SK-N-SH (cell line): ENCODE measurements at regions not wholly inside any gene's neighbourhood (a gene's known extent, or its start where the extent isn't known, plus 50 kb on each side); places are given as distances from the start of the nearest gene placed in this dataset.

Experiments
- CTCF ChIA-PET: fragments of 300-600, 350-600 bp; formaldehyde crosslinking; extraction: SDS; loops from one replicate; lab custom pipeline; 2021; lab: Yijun Ruan, JAX
- POLR2A ChIA-PET: fragments of 350-600 bp; sonication (Branson Sonifier 250); formaldehyde crosslinking; extraction: SDS; loops from one replicate; lab custom pipeline; 2020; ENCODE audit warnings: antibody characterized with exemption, inconsistent platforms; lab: Yijun Ruan, JAX
- DNase-seq: peaks from one replicate; pipeline ENCODE4 v3.0.0; 2012
- H2AFZ ChIP-seq: fragments of 200-600 bp; sonication (generic); 2 replicates; pipeline ENCODE4 v1.8.1; 2016; ENCODE audit warnings: antibody characterized with exemption, mild to moderate bottlenecking, low read depth
- H3F3A ChIP-seq: fragments of 200-600 bp; sonication (generic); replicated peaks from 2 replicates; pipeline ENCODE3; 2016; ENCODE audit warnings: antibody characterized with exemption, mild to moderate bottlenecking; ENCODE audit not compliant: insufficient read depth
- H3K27ac ChIP-seq, 2 experiments: fragments of 200-500 bp in 1 of 2; fragments of 200-600 bp in 1 of 2; sonication (Bioruptor generic) in 1 of 2; sonication (generic), shearing (Covaris generic) in 1 of 2; 2 replicates each; pipeline versions ENCODE4 v1.5.1 to v1.6.1; 2014 to 2016; ENCODE audit warnings: low read depth in 2 of 2, inconsistent platforms in 1 of 2, low read length in 1 of 2, mild to moderate bottlenecking in 1 of 2, mixed read lengths in 1 of 2
- H3K27me3 ChIP-seq: fragments of 200-600 bp; sonication (generic), shearing (Covaris generic); 2 replicates; pipeline ENCODE4 v1.6.1; 2016; ENCODE audit warnings: mixed run types; ENCODE audit not compliant: insufficient read depth
- H3K36me3 ChIP-seq, 2 experiments: fragments of 200-500 bp in 1 of 2; fragments of 200-600 bp in 1 of 2; sonication (Bioruptor generic) in 1 of 2; sonication (generic) in 1 of 2; replicated peaks in 1 of 2; 2 replicates each; pipeline versions ENCODE3 to v1.5.1; 2014 to 2016; ENCODE audit warnings: low read length in 1 of 2, mild to moderate bottlenecking in 1 of 2; ENCODE audit not compliant: insufficient read depth in 2 of 2, control insufficient read depth in 1 of 2
- H3K4me1 ChIP-seq, 2 experiments: fragments of 200-500 bp in 1 of 2; fragments of 200-600 bp in 1 of 2; sonication (Bioruptor generic) in 1 of 2; sonication (generic), shearing (Covaris generic) in 1 of 2; 2 replicates each; pipeline versions ENCODE4 v1.5.1 to v1.6.1; 2014 to 2016; ENCODE audit warnings: low read depth in 1 of 2, low read length in 1 of 2, mixed run types in 1 of 2; ENCODE audit not compliant: insufficient read depth in 2 of 2, control insufficient read depth in 1 of 2
- H3K4me2 ChIP-seq: fragments of 200-600 bp; sonication (generic), shearing (Covaris generic); 2 replicates; pipeline ENCODE4 v1.6.1; 2017; ENCODE audit warnings: mixed run types
- H3K4me3 ChIP-seq, 2 experiments: fragments of 200-500 bp in 1 of 2; fragments of 200-600 bp in 1 of 2; sonication (Bioruptor generic) in 1 of 2; sonication (generic), shearing (Covaris generic) in 1 of 2; 2 replicates each; pipeline versions ENCODE4 v1.5.1 to v1.8.1; 2014 to 2016; ENCODE audit warnings: low read depth in 2 of 2, inconsistent platforms in 1 of 2, low read length in 1 of 2, mild to moderate bottlenecking in 1 of 2, mixed read lengths in 1 of 2, moderate library complexity in 1 of 2
- H3K79me2 ChIP-seq: fragments of 200-600 bp; sonication (generic); 2 replicates; pipeline ENCODE4 v1.8.1; 2017; ENCODE audit warnings: mild to moderate bottlenecking; ENCODE audit not compliant: insufficient read depth
- H3K9ac ChIP-seq: fragments of 200-600 bp; sonication (generic); 2 replicates; pipeline ENCODE4 v1.6.1; 2017; ENCODE audit warnings: mixed run types
- H3K9me2 ChIP-seq: fragments of 200-600 bp; sonication (generic); 2 replicates; pipeline ENCODE4 v1.6.1; 2017; ENCODE audit warnings: mixed run types
- H3K9me3 ChIP-seq: fragments of 200-600 bp; sonication (generic); 2 replicates; pipeline ENCODE4 v1.6.1; 2017; ENCODE audit warnings: mixed run types, mild to moderate bottlenecking, moderate library complexity
- H4K20me1 ChIP-seq: fragments of 200-600 bp; sonication (generic); 2 replicates; pipeline ENCODE4 v1.6.1; 2017; ENCODE audit warnings: mild to moderate bottlenecking, mixed run types; ENCODE audit not compliant: insufficient read depth
- CHD2 ChIP-seq: fragments of 150-350 bp; IDR thresholded peaks from 2 replicates; pipeline ENCODE4 v1.6.1; 2018; ENCODE audit warnings: low read length; ENCODE audit not compliant: partially characterized antibody
- EP300 ChIP-seq, 2 experiments: IDR thresholded peaks; 2 replicates each; pipeline versions ENCODE4 v1.4.0 to v1.6.1; 2012; ENCODE audit warnings: borderline replicate concordance in 1 of 2, low read depth in 1 of 2, low read length in 1 of 2
- FOXJ3 ChIP-seq: sonication (generic); formaldehyde crosslinking; IDR thresholded peaks from 2 replicates; pipeline ENCODE4 v1.5.1; 2020; ENCODE audit warnings: mild to moderate bottlenecking, missing genetic modification reagents
- FOXM1 ChIP-seq: IDR thresholded peaks from 2 replicates; pipeline ENCODE4 v1.4.0; 2012; ENCODE audit warnings: low read depth, mild to moderate bottlenecking
- GABPA ChIP-seq: IDR thresholded peaks from 2 replicates; pipeline ENCODE4 v1.4.0; 2012; ENCODE audit warnings: low read depth, mild to moderate bottlenecking
- JUND ChIP-seq: IDR thresholded peaks from 2 replicates; pipeline ENCODE4 v1.4.0; 2012
- MEF2A ChIP-seq: IDR thresholded peaks from 2 replicates; pipeline ENCODE4 v1.4.0; 2012; ENCODE audit warnings: low read depth, borderline replicate concordance
- NFIC ChIP-seq: IDR thresholded peaks from 2 replicates; pipeline ENCODE4 v1.4.0; 2012; ENCODE audit warnings: borderline replicate concordance
- NRF1 ChIP-seq: IDR thresholded peaks from 2 replicates; pipeline ENCODE4 v1.6.1; 2012; ENCODE audit warnings: low read depth, mild to moderate bottlenecking, low read length
- POLR2AphosphoS5 ChIP-seq: IDR thresholded peaks from 2 replicates; pipeline ENCODE4 v1.6.1; 2012; ENCODE audit warnings: low read depth, low read length
- RCOR1 ChIP-seq: fragments of 150-350 bp; IDR thresholded peaks from 2 replicates; pipeline ENCODE4 v1.6.1; 2017; ENCODE audit warnings: antibody characterized with exemption, low read length
- RFX5 ChIP-seq: IDR thresholded peaks from 2 replicates; pipeline ENCODE4 v1.6.1; 2012; ENCODE audit warnings: mild to moderate bottlenecking, improper control_type of control experiment, low read length
- RXRA ChIP-seq: IDR thresholded peaks from 2 replicates; pipeline ENCODE4 v1.4.0; 2012; ENCODE audit warnings: low read depth, mild to moderate bottlenecking, borderline replicate concordance
- SMC3 ChIP-seq: IDR thresholded peaks from 2 replicates; pipeline ENCODE4 v1.6.1; 2012; ENCODE audit warnings: low read depth, low read length, improper control_type of control experiment
- TCF12 ChIP-seq: IDR thresholded peaks from 2 replicates; pipeline ENCODE4 v1.4.0; 2012
- YY1 ChIP-seq: IDR thresholded peaks from 2 replicates; pipeline ENCODE4 v1.4.0; 2012; ENCODE audit warnings: low read depth, mild to moderate bottlenecking
- WGBS: methylation state at CpG from one replicate; pipeline ENCODE4 v1.1.6; 2017; ENCODE audit warnings: low lambda C conversion rate; 5-methylcytosine and 5-hydroxymethylcytosine counted together
- TF ChIP-seq, protein P1 (sequence below): IDR thresholded peaks from 2 replicates; pipeline ENCODE4 v1.4.0; 2012; ENCODE audit warnings: low read depth, borderline replicate concordance
- TF ChIP-seq, protein P2 (sequence below): fragments of 150-350 bp; IDR thresholded peaks from 2 replicates; pipeline ENCODE4 v1.6.1; 2017; ENCODE audit warnings: antibody characterized with exemption, low read length, low read depth, borderline replicate concordance
- TF ChIP-seq, protein P3 (sequence below): IDR thresholded peaks from 2 replicates; pipeline ENCODE4 v1.6.1; 2012; ENCODE audit warnings: mild to moderate bottlenecking, low read depth, low read length, moderate library complexity
- TF ChIP-seq, protein P4 (sequence below): fragments of 150-350 bp; IDR thresholded peaks from 2 replicates; pipeline ENCODE4 v1.6.1; 2016; ENCODE audit warnings: mild to moderate bottlenecking, low read depth, low read length

DNA sequence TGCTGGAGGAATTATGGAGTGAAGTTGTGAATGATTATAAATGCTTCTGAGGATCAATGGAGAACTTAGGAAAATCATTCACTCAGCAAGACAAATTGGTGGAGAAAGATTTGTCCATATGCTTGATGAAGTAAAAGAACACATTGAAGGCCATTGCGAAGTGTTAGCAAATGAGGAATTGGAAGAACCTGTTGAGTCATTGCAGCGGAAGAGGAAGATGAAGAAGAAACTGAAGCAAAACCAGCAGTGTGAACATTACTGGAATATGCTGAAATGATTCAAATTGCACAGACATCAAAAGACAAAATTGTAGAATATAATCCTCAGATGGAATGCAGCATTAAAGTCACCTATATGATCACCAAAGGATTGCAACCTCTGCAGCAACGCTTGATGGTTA lies 168.1 kb downstream of the ADAMTS15 start:
- H3F3A ChIP-seq = peaks cover 15% of the 10 kb centered on the region
- H3K79me2 ChIP-seq = no peaks in the 10 kb centered on the region
- POLR2A ChIA-PET = no interaction called here
- no peak for DNase-seq
- H3K27ac ChIP-seq = no peak overlapping the region
- no peak overlapping the region for H2AFZ ChIP-seq
- no peaks in the 10 kb centered on the region for H3K36me3 ChIP-seq
- H3K9me2 ChIP-seq = no peaks in the 10 kb centered on the region
- H3K9ac ChIP-seq = no peak overlapping the region
- H3K9me3 ChIP-seq = no peaks in the 10 kb centered on the region; the same call in 1 of the 2 replicates
- no peaks in the 10 kb centered on the region for H4K20me1 ChIP-seq
- CTCF ChIA-PET = no interaction called here
- no peak overlapping the region for H3K4me3 ChIP-seq
- no peak overlapping the region for H3K4me2 ChIP-seq
- no peaks in the 10 kb centered on the region for H3K27me3 ChIP-seq
- TF ChIP-seq, protein P1, sequence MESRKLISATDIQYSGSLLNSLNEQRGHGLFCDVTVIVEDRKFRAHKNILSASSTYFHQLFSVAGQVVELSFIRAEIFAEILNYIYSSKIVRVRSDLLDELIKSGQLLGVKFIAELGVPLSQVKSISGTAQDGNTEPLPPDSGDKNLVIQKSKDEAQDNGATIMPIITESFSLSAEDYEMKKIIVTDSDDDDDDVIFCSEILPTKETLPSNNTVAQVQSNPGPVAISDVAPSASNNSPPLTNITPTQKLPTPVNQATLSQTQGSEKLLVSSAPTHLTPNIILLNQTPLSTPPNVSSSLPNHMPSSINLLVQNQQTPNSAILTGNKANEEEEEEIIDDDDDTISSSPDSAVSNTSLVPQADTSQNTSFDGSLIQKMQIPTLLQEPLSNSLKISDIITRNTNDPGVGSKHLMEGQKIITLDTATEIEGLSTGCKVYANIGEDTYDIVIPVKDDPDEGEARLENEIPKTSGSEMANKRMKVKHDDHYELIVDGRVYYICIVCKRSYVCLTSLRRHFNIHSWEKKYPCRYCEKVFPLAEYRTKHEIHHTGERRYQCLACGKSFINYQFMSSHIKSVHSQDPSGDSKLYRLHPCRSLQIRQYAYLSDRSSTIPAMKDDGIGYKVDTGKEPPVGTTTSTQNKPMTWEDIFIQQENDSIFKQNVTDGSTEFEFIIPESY = no peak
- TF ChIP-seq FOXM1 (no peak), JUND (no peak), RFX5 (no peak), YY1 (no peak), SMC3 (no peak)
- H3K4me1 ChIP-seq = peaks cover 0 to 10% of the 10 kb centered on the region in 2 experiments; a peak in 2 of 4 replicates
- 82% methylated on average over 3 of the region's 3 CpGs for WGBS

DNA sequence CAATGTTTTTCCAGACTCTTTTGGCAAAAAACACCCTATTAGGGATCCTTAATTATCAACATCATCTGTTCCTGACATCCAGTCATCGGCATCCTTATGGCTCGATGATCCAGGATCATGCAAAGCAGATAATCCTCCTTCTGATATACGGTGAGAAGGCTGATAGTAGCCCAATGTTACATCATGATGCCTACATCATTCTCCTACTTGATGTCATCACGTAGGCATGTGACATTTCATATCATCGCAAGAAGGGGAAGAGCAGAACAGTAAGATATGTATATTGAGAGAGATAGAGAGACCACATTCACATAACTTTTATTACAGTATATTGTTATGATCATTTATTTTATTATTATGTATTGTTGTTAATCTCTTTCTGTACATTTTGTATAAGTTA lies 168.6 kb downstream of the ADAMTS15 start:
- Histone ChIP-seq H3K9ac (no peak overlapping the region), H4K20me1 (no peaks in the 10 kb centered on the region), H3F3A (peaks cover 11% of the 10 kb centered on the region), H3K4me3 (no peak overlapping the region), H3K9me2 (no peaks in the 10 kb centered on the region), H3K4me1 (0 out of 4 replicates have a peak, but pooled peaks cover 0 to 7% of the 10 kb centered on the region in 2 experiments), H2AFZ (no peak overlapping the region), H3K36me3 (no peaks in the 10 kb centered on the region), H3K27me3 (no peaks in the 10 kb centered on the region), H3K27ac (no peak overlapping the region), H3K9me3 (no peaks in the 10 kb centered on the region; the same call in 1 of the 2 replicates), H3K4me2 (no peak overlapping the region), H3K79me2 (no peaks in the 10 kb centered on the region)
- no peak for DNase-seq
- WGBS = 58% methylated on average over 5 of the region's 5 CpGs
- ChIA-PET CTCF (no interaction called here), POLR2A (no interaction called here)
- no peak for TF ChIP-seq NFIC
- no peak for TF ChIP-seq POLR2AphosphoS5
- no peak for TF ChIP-seq RCOR1
- TF ChIP-seq TCF12 = no peak
- TF ChIP-seq GABPA = no peak
- TF ChIP-seq YY1 = no peak
- no peak for TF ChIP-seq JUND
- TF ChIP-seq, protein P2, sequence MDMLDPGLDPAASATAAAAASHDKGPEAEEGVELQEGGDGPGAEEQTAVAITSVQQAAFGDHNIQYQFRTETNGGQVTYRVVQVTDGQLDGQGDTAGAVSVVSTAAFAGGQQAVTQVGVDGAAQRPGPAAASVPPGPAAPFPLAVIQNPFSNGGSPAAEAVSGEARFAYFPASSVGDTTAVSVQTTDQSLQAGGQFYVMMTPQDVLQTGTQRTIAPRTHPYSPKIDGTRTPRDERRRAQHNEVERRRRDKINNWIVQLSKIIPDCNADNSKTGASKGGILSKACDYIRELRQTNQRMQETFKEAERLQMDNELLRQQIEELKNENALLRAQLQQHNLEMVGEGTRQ = no peak
- TF ChIP-seq EP300 (IDR thresholded peaks at IDR 0.05; ENCODE audit: borderline replicate concordance in 1 of 2, low read depth in 1 of 2, low read length in 1 of 2) = no peak
- TF ChIP-seq RXRA = no peak
- TF ChIP-seq, protein P3, sequence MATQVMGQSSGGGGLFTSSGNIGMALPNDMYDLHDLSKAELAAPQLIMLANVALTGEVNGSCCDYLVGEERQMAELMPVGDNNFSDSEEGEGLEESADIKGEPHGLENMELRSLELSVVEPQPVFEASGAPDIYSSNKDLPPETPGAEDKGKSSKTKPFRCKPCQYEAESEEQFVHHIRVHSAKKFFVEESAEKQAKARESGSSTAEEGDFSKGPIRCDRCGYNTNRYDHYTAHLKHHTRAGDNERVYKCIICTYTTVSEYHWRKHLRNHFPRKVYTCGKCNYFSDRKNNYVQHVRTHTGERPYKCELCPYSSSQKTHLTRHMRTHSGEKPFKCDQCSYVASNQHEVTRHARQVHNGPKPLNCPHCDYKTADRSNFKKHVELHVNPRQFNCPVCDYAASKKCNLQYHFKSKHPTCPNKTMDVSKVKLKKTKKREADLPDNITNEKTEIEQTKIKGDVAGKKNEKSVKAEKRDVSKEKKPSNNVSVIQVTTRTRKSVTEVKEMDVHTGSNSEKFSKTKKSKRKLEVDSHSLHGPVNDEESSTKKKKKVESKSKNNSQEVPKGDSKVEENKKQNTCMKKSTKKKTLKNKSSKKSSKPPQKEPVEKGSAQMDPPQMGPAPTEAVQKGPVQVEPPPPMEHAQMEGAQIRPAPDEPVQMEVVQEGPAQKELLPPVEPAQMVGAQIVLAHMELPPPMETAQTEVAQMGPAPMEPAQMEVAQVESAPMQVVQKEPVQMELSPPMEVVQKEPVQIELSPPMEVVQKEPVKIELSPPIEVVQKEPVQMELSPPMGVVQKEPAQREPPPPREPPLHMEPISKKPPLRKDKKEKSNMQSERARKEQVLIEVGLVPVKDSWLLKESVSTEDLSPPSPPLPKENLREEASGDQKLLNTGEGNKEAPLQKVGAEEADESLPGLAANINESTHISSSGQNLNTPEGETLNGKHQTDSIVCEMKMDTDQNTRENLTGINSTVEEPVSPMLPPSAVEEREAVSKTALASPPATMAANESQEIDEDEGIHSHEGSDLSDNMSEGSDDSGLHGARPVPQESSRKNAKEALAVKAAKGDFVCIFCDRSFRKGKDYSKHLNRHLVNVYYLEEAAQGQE = no peak
- TF ChIP-seq, protein P1 = no peak
- no peak for TF ChIP-seq FOXJ3
- TF ChIP-seq CHD2 = no peak
- TF ChIP-seq, protein P4, sequence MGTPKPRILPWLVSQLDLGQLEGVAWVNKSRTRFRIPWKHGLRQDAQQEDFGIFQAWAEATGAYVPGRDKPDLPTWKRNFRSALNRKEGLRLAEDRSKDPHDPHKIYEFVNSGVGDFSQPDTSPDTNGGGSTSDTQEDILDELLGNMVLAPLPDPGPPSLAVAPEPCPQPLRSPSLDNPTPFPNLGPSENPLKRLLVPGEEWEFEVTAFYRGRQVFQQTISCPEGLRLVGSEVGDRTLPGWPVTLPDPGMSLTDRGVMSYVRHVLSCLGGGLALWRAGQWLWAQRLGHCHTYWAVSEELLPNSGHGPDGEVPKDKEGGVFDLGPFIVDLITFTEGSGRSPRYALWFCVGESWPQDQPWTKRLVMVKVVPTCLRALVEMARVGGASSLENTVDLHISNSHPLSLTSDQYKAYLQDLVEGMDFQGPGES = no peak
- TF ChIP-seq NRF1 = no peak
- TF ChIP-seq MEF2A = no peak
